Frontal cortex (tissue), 3 donors: ENCODE measurements at regions not wholly inside any gene's neighbourhood (a gene's known extent, or its start where the extent isn't known, plus 50 kb on each side); places are given as distances from the start of the nearest gene placed in this dataset.

Experiments
- DNase-seq, 2 donors: peaks; one replicate each; pipeline ENCODE4 v3.0.0; 2012; ENCODE audit warnings: low spot score in 2 of 2
- FAIRE-seq: peaks from 2 replicates; lab custom pipeline; 2012; peaks lifted over from hg19 to GRCh38; lab: Jason Lieb, UNC
- donor health status: control.
- donor health status: control.
- donor health status: control.

GRCh38 chr12:115267464-115267863 is 583.5 kb upstream of the TBX3 start:
- DNase-seq (no peak), FAIRE-seq (no peak)

GRCh38 chr12:115264605-115265004 is 580.6 kb upstream of the TBX3 start:
- DNase-seq, result no peak
- no peak for FAIRE-seq

GRCh38 chr12:115261691-115262398 is 577.9 kb upstream of the TBX3 start:
- FAIRE-seq (no peak), DNase-seq (no peak)

DNA sequence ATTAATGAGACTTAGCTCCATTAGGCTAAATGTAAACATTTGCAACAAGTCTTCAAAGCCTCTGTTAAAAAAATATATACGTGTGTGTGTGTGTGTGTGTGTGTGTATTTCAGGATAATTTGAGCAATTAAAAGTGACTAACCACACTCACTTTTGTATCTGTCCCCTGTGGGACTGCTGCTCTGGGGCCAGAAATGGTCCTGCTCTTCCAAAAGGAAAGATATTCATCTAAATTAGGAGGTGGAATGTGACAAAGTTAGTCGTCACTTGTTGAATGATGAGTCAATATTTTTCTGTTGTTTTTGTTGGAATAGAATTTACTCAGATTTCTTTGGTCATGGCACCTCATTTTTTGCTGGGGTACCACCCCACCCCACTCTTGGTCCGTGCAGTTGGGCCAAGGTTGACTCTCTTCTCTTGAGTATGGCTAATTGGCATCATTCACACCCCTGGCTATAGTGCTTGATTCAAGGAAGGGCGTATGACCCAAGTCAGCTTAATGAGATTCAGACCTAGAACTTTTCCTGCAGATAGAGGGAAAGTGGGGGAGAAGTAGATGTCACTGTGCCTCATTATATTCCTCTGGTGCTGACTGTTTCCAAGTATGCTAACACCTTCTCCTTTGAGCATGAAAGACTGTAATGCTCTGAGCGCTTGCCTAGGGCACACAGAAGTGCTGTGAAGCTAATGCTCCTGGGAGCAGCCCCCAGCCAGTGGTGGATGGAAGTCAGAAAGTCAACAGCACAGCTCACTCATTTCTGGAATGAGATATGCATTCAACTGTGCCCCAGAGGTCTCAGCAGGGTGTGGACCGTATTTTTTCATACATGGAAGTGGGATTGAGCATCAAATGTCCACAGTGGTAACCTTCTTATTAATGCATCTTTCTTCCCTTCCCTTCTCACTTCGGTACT is 577.0 kb upstream of the TBX3 start:
- DNase-seq, result no peak
- no peak for FAIRE-seq

- DNase-seq, result no peak
- no peak for FAIRE-seq
Measured at GRCh38 chr12:115259968-115260747, 576.2 kb upstream of the TBX3 start.

DNA sequence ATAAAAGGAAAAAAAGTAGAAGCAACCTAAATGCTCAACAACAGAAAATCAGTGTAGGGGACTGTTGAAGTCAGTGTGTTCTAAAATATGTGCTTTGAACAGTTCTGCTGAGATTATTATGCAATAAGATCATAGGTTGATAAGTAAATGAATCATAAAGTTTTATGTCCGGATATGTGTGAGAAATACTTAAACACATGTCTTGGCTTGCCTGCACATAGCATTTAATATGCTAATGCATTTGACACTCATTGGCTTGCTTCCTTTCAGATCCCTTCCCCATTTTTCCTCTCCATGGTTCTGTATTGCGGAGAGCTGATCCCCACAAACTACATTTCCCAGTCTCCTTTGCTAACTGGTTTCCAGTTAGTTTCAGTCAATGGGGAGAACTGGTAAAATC is 573.8 kb upstream of the TBX3 start:
- FAIRE-seq (no peak), DNase-seq (no peak)

DNA sequence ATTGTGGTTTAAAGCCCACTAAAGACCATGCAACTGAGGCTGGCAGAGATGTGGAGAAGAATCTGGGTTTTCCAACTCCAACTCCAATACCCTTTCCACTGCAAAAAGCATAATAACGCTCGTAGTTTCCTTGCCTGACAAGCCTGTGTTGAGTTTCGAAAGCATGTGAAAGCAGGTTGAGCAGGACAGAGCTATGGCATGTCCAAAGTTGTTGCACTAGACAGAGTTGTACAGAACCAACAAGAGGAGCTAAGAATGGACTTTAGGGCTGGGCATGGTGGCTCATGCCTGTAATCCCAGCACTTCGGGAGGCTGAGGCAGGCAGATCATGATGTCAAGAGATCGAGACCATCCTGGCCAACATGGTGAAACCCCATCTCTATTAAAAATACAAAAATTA is 572.0 kb upstream of the TBX3 start:
- no peak for DNase-seq
- FAIRE-seq, result no peak

- FAIRE-seq, result no peak
- no peak for DNase-seq
Measured at GRCh38 chr12:115255257-115255656, 571.3 kb upstream of the TBX3 start.

DNA sequence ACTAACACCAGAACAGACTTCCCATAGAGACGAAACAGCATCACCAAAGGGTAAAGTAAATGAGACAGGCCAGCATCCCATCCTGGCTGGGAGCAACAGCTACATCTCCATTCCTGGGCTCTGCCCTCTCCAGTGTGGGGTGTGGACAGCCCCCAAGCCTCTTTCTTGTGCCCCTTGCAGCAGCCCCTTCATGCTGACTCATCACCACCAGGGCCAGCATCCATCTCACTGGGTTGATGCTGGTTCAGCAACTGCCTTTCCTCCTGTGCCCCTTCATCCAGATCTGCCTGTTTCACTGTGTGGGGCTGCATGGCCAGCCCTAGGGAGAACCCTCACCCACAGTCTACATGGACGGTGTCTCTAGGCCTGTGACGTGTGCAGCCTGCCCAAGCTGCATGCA is 569.1 kb upstream of the TBX3 start:
- DNase-seq, result no peak
- FAIRE-seq, result no peak

GRCh38 chr12:115251727-115252126 is 567.8 kb upstream of the TBX3 start:
- FAIRE-seq (no peak), DNase-seq (no peak)

DNA sequence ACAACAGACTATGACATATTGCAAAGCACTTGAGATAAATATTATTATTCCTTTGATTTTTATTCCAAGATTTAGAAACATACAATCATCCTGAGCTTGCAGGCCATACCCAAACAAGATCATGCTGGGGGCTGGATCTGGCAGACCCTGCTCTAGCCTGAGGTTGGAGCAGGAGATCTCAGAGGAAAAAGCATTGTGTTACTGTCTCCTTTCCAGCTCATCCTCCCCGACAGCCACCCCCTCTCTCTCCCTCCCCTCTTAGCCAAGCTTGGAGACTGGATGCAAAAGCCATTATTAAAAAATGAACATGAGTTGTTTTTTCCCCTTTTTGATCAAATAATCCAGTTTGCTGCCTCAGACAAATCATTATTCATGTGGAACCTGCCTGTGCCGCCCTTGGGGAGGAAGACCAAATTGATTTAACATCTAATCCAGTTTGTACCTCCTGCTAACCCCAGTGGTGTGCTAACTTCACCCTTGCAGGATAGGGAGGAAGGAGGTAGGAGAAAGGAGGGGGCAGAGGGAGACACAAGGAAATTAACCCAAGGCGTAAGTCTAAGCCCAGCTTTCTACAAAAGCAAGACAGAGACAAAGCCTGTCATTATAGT is 565.8 kb upstream of the TBX3 start:
- no peak for FAIRE-seq
- DNase-seq, result no peak

DNA sequence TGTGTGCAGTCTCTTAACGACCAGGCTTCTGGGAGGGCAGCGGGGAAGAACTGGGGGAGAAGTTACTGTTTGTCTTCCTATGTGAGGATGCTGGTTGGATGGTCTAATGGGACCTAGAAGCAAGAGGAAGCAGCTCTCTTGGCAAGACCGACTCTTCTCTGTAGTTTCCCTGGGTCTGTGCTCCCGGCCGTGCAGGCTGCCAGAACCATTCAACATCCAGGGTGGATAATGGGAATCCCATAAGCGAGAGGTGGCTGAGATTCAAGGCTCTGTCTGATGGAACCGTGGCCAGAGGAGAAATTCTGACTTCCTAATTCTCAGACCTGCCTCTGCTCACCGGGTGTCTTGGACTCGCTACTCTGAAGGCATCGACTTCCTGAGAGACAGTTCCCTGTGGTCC is 561.0 kb upstream of the TBX3 start:
- FAIRE-seq (no peak), DNase-seq (no peak)

GRCh38 chr12:115243933-115244628 is 560.1 kb upstream of the TBX3 start:
- no peak for DNase-seq
- FAIRE-seq, result no peak

- DNase-seq (no peak), FAIRE-seq (no peak)
Measured at GRCh38 chr12:115240251-115240650, 556.3 kb upstream of the TBX3 start.

DNA sequence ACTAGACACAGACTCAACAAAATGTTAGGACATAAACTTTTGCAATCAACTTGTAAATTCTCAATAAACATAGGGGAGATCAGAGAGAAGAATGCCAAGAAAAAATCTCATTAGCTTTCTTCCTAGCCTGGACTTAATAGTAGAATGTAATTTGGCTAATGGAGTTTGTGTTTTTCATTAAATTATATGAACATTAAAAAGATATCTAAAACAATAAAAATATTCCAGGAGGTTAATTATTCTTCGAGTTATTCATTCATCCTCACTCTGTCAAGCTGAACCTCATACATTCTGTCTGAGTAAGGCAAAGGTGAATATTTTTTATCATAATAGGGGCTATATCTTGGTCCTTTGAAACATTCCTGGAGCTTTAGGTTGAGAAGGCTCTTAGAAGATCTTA is 551.9 kb upstream of the TBX3 start:
- FAIRE-seq (no peak), DNase-seq (no peak)

- no peak for FAIRE-seq
Measured at GRCh38 chr12:115233891-115234543, 550.0 kb upstream of the TBX3 start.

DNA sequence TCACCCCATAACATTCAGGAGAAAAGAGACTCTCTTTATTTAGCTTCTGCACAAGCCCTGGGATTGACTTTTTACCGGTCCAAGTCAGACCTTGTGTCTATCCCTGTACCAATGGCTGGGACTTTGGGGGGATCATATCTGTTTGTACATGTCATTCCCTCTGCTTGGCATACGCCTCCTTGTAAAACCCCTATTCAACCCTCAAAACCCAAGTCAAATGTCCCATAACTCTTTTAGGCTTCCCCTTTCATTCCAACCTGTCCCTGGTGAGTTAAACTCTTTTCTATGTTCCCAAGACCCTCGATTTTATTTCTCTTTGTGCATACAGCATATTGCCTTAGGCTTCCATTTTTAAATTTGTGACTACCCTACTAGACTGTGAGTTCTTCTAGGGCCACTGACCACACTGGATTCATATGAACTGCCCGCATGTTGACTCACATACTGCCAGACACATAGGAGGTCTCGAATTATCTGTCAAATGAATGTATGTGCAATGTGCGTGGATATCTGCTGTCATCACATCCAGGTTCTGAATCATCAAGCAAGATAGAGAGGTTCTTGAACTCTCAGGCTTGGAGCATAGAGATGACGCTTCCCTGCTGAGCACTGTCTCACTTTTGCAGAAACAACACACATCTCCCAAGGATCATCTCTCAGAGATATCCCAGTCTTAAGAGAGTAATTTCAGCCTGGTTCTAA is 548.6 kb upstream of the TBX3 start:
- DNase-seq (no peak), FAIRE-seq (no peak)

More at GRCh38 chr12:115233891-115234543, 550.0 kb upstream of the TBX3 start:
- DNase-seq, result no peak

DNA sequence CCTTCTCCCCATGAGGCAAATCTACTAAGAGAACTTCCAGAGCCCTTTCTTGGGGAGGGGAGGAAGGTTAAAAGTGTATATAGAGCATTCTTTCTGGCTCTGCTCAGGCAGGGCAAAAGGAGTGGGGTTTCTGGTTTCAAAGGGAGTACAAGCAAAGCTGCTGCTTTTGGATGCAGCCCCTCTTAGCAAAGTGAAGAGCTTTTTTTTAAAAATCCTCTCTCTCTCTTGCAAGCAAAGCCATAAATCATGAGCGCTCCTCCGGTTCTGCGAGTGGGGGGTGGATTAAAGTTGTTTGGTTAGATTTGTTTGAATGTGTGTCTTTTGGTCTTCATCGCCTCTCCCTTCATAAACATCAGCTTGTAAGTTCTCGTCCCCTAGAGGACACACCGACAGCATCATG is 546.6 kb upstream of the TBX3 start:
- FAIRE-seq (no peak), DNase-seq (no peak)
